Neural crest cell (in vitro differentiated cells): ENCODE measurements at regions not wholly inside any gene's neighbourhood (a gene's known extent, or its start where the extent isn't known, plus 50 kb on each side); places are given as distances from the start of the nearest gene placed in this dataset.

ENCODE experiments used
- DNase-seq: peaks from one replicate; pipeline ENCODE4 v3.0.0; 2021; ENCODE audit warnings: low read depth, mixed read lengths, low spot score
- H3K27ac Mint-ChIP-seq: one replicate; pipeline ENCODE4 v1.8.0; 2021; ENCODE audit warnings: mild to moderate bottlenecking, mixed read lengths; ENCODE audit not compliant: unreplicated experiment
- H3K27me3 Mint-ChIP-seq: 2 replicates; pipeline ENCODE4 v1.8.0; 2021; ENCODE audit warnings: low read depth, mild to moderate bottlenecking, mixed read lengths
- H3K36me3 Mint-ChIP-seq: 2 replicates; pipeline ENCODE4 v1.8.0; 2021; ENCODE audit warnings: low read depth, mild to moderate bottlenecking, mixed read lengths
- H3K4me1 Mint-ChIP-seq: 2 replicates; pipeline ENCODE4 v1.8.0; 2021; ENCODE audit warnings: mixed read lengths
- H3K4me3 Mint-ChIP-seq: one replicate; pipeline ENCODE4 v1.8.0; 2021; ENCODE audit warnings: mild to moderate bottlenecking, mixed read lengths
- H3K9me3 Mint-ChIP-seq: 2 replicates; pipeline ENCODE4 v1.8.0; 2021; ENCODE audit warnings: mixed read lengths
- CTCF ChIP-seq: fragments of 200-600 bp; sonication (generic); conservative IDR thresholded peaks from 2 replicates; pipeline ENCODE4 v1.5.0; 2021; ENCODE audit warnings: antibody characterized with exemption, mild to moderate bottlenecking

GRCh38 chr18:65994302-65994701 lies 243.5 kb downstream of the CDH7 start:
- no peaks in the 10 kb centered on the region for H3K27me3 Mint-ChIP-seq
- no peaks in the 10 kb centered on the region for H3K36me3 Mint-ChIP-seq
- H3K4me1 Mint-ChIP-seq: no peaks in the 10 kb centered on the region
- no peak for TF ChIP-seq CTCF
- no peak overlapping the region for H3K27ac Mint-ChIP-seq
- no peak for DNase-seq
- peaks cover 2% of the 10 kb centered on the region for H3K9me3 Mint-ChIP-seq
- no peak overlapping the region for H3K4me3 Mint-ChIP-seq

- Mint-ChIP-seq H3K4me1 (peaks cover 14% of the 10 kb centered on the region), H3K9me3 (peaks cover 2% of the 10 kb centered on the region), H3K27ac (no peak overlapping the region), H3K27me3 (no peaks in the 10 kb centered on the region), H3K4me3 (no peak overlapping the region), H3K36me3 (no peaks in the 10 kb centered on the region)
- DNase-seq: no peak
- TF ChIP-seq CTCF: no peak
Measured at GRCh38 chr18:65990944-65991708, 240.3 kb downstream of the CDH7 start.

- peaks cover 2% of the 10 kb centered on the region for H3K9me3 Mint-ChIP-seq
- DNase-seq: no peak
- TF ChIP-seq CTCF: no peak
- H3K4me1 Mint-ChIP-seq: peaks cover 14% of the 10 kb centered on the region
- no peaks in the 10 kb centered on the region for H3K36me3 Mint-ChIP-seq
- no peak overlapping the region for H3K27ac Mint-ChIP-seq
- no peak overlapping the region for H3K4me3 Mint-ChIP-seq
- no peaks in the 10 kb centered on the region for H3K27me3 Mint-ChIP-seq
Measured at GRCh38 chr18:65990174-65990690, 239.4 kb downstream of the CDH7 start.

GRCh38 chr18:65988972-65989371 lies 238.2 kb downstream of the CDH7 start:
- Mint-ChIP-seq H3K9me3 (peaks cover 2% of the 10 kb centered on the region), H3K27me3 (no peaks in the 10 kb centered on the region), H3K4me1 (peaks cover 14% of the 10 kb centered on the region), H3K27ac (peak overlapping the region; percentile 22), H3K36me3 (no peaks in the 10 kb centered on the region), H3K4me3 (no peak overlapping the region)
- no peak for DNase-seq
- no peak for TF ChIP-seq CTCF

GRCh38 chr18:65988386-65988785 lies 237.6 kb downstream of the CDH7 start:
- Mint-ChIP-seq H3K36me3 (no peaks in the 10 kb centered on the region), H3K27ac (peak overlapping the region; percentile 94), H3K27me3 (no peaks in the 10 kb centered on the region), H3K9me3 (peaks cover 2% of the 10 kb centered on the region), H3K4me1 (peaks cover 14% of the 10 kb centered on the region), H3K4me3 (no peak overlapping the region)
- TF ChIP-seq CTCF: no peak
- no peak for DNase-seq
